ENCODE measurements at regions not wholly inside any gene's neighbourhood (a gene's known extent, or its start where the extent isn't known, plus 50 kb on each side); places are given as distances from the start of the nearest gene placed in this dataset.
"Not testable (repeated sequence)": the region's sequence is repeated elsewhere in the genome, so short reads cannot be mapped to it uniquely, and the experiment has no call there.

- no peak for DNase-seq
These were observed 1307.8 kb upstream of the TMEFF2 start for GRCh38 chr2:193502363-193503035.

- DNase-seq, result no peak
These were observed 1302.1 kb upstream of the TMEFF2 start for GRCh38 chr2:193496786-193497185.

GRCh38 chr2:193482557-193482956 is 1287.8 kb upstream of the TMEFF2 start:
- DNase-seq, result no peak

- DNase-seq, result no peak
These were observed 1285.5 kb upstream of the TMEFF2 start for GRCh38 chr2:193480187-193480586.

- no peak for DNase-seq
These were observed 1281.6 kb upstream of the TMEFF2 start for GRCh38 chr2:193476171-193476800.

GRCh38 chr2:193475038-193475437 is 1280.3 kb upstream of the TMEFF2 start:
- DNase-seq, result no peak

GRCh38 chr2:193469251-193469650 is 1274.5 kb upstream of the TMEFF2 start:
- DNase-seq, result no peak

GRCh38 chr2:193467276-193467987 is 1272.7 kb upstream of the TMEFF2 start:
- no peak for DNase-seq

GRCh38 chr2:193463011-193463410 is 1268.3 kb upstream of the TMEFF2 start:
- DNase-seq, result no peak

- DNase-seq, result no peak
These were observed 1267.7 kb upstream of the TMEFF2 start for GRCh38 chr2:193462411-193462810.

- no peak for DNase-seq
These were observed 1266.8 kb upstream of the TMEFF2 start for GRCh38 chr2:193461431-193461934.

- no peak for DNase-seq
These were observed 1252.2 kb upstream of the TMEFF2 start for GRCh38 chr2:193446967-193447366.

GRCh38 chr2:193442293-193442692 is 1247.6 kb upstream of the TMEFF2 start:
- no peak for DNase-seq

GRCh38 chr2:193428336-193428818 is 1233.6 kb upstream of the TMEFF2 start:
- DNase-seq, result no peak

GRCh38 chr2:193412368-193412767 is 1217.6 kb upstream of the TMEFF2 start:
- DNase-seq, result not testable (repeated sequence)

GRCh38 chr2:193409951-193410350 is 1215.2 kb upstream of the TMEFF2 start:
- DNase-seq, result no peak

GRCh38 chr2:193382583-193382982 is 1187.8 kb upstream of the TMEFF2 start:
- no peak for DNase-seq

GRCh38 chr2:193377789-193378188 is 1183.1 kb upstream of the TMEFF2 start:
- no peak for DNase-seq

GRCh38 chr2:193373120-193373519 is 1178.4 kb upstream of the TMEFF2 start:
- DNase-seq, result no peak

- no peak for DNase-seq
These were observed 1176.5 kb upstream of the TMEFF2 start for GRCh38 chr2:193371200-193371599.

- DNase-seq, result no peak
These were observed 1173.9 kb upstream of the TMEFF2 start for GRCh38 chr2:193368615-193369014.

- no peak for DNase-seq
These were observed 1162.8 kb upstream of the TMEFF2 start for GRCh38 chr2:193357508-193357907.

- not testable (repeated sequence) for DNase-seq
These were observed 1158.0 kb upstream of the TMEFF2 start for GRCh38 chr2:193352665-193353242.
